Lower leg skin (tissue), 3 donors: ENCODE measurements at regions not wholly inside any gene's neighbourhood (a gene's known extent, or its start where the extent isn't known, plus 50 kb on each side); places are given as distances from the start of the nearest gene placed in this dataset.

Experiments
- CTCF ChIP-seq, 3 donors: fragments of 450-650 bp; IDR thresholded peaks; one replicate each; pipeline ENCODE4 v1.5.1; 2016; ENCODE audit warnings: antibody characterized with exemption in 3 of 3, mild to moderate bottlenecking in 3 of 3, moderate library complexity in 2 of 3
- POLR2A ChIP-seq, 2 donors: fragments of 450-650 bp; IDR thresholded peaks; one replicate each; pipeline ENCODE4 v1.6.1; 2016 to 2017; ENCODE audit warnings: antibody characterized with exemption in 2 of 2, mild to moderate bottlenecking in 1 of 2, moderate library complexity in 1 of 2

- TF ChIP-seq CTCF (IDR thresholded peaks at IDR 0.05) (no peak), POLR2A (IDR thresholded peaks at IDR 0.05) (no peak)
These were observed 171.5 kb upstream of the PTBP2 start for GRCh38 chr1:96550061-96550460.
